Left forelimb (tissue), 1 donor: ENCODE measurements at regions not wholly inside any gene's neighbourhood (a gene's known extent, or its start where the extent isn't known, plus 50 kb on each side); places are given as distances from the start of the nearest gene placed in this dataset.
"Not testable (repeated sequence)": the region's sequence is repeated elsewhere in the genome, so short reads cannot be mapped to it uniquely, and the experiment has no call there.

Experiments
- DNase-seq: peaks from one replicate; pipeline ENCODE4 v3.0.0-alpha.2; 2018; ENCODE audit warnings: low spot score

DNA sequence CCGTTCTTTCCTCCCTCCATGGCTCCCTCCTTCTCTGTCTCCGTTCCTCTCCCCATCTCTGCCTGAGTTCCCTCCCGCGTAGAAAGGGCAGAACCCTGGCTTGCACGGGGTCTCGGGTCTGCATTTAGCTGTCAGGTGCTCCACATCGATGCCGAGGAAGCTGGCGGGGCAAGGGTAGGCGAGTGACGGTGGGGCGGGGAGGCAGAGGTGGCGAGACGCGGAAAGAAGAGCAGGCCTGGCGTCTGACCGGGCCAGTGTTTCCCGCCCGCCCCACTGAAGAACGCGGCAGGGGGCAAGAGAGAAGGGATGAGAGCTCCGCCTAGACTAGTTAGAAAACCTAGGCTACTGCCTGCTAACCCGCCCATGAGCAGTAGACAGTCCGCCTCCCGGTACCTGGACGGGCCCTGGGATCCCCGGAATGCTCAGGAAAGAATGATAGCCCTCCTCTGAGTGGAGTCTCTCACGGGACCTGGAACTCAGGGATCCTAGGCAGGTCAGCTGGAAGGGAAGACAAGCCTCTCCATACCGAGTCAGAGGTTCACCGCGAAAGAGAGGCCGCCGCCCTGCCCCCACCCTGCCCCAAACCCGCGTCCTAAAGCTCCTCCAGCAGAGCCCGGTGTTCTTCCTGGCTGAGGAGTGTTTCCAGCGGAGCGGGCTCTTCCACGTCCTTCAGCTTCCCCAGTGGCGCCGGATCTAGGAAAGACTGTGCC, 357.9 kb upstream of the DEFB115 start:
- DNase-seq, result not testable (repeated sequence)

DNA sequence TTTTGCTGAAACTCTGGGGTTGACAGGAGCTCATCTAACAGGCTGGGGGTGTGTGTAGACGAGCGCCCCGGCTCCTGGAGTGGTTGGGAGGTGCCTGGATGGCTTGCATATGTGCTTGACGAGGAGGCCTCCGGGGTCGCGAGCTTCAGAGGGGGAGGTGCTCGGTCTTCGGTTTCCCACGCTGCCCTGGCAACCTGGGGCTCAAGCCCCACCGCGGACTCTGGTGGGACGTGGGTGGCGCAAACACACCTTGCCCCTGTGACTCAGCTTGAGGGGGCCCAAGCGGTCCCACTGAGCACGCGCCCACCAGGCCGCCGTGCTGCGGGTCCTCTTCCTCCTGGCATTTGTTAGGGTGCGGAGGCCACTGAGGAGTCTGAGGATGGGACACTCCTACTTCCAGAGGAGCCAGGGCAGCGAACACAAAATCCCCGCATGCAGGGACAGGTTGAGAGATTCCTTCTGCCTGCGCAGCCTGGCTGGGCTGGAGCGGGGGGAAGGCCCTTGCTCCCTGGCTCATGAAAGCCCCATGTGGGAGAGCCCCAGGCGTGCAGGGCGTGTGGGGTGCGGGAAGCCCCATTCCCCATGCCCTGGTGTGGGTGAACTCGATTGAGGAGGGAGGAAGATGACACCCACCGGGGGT, 357.3 kb upstream of the DEFB115 start:
- DNase-seq, result peak; percentile 44

DNA sequence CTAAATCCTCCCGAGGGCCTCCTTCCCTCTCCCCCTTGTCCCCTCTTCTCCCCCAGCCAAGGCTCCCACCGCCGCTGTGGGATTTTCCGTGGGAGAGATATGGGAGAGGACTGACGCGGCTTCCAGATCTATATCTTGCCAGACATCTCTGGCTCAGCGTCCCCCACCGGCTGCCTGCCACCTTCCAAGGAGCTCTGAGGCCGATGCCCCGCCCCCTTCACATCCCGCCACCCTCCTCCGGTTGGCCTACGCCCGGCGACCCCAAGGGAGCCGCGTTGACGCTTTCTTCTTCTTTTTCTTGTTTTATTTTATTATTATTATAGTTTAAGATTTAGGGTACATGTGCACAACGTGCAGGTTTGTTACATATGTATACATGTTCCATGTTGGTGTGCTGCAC, 352.2 kb upstream of the DEFB115 start:
- not testable (repeated sequence) for DNase-seq

DNA sequence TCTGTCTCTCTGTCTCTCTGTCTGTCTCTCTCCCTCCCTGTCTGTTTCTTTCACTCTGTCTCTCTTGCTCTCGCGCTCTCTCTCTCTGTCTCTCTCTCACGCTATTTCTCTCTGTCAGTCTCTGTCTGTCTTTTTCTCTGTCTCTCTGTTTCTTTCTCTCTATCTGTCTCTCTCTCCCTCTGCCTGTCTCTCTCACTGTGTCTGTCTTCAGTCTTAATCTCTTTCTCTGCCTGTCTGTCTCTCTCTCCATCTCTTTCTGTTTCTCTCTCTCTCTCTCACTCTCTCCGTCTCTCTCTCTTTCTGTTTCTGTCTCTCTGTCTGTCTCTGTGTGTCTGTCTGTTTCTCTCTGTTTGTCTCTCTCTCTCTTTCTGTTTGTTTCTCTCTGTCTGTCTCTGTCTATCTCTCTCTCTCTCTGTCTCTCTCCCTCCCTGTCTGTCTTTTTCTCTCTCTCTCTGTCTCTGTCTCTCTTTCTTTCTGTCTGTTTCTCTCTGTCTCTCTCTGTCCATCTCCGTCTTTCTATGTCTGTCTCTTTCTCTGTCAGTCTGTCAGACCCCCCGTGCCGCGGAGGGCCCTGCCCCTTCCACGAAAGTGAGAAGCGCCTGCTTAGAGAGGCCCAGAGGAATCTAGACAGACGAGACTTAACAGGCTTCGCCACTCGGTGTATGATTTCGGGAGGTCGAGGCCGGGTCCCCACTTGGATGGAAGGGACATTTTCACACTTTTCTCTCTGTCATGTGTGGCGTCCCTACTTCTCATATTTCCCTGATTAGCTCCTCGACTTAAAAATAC, 346.3 kb upstream of the DEFB115 start:
- no peak for DNase-seq

DNA sequence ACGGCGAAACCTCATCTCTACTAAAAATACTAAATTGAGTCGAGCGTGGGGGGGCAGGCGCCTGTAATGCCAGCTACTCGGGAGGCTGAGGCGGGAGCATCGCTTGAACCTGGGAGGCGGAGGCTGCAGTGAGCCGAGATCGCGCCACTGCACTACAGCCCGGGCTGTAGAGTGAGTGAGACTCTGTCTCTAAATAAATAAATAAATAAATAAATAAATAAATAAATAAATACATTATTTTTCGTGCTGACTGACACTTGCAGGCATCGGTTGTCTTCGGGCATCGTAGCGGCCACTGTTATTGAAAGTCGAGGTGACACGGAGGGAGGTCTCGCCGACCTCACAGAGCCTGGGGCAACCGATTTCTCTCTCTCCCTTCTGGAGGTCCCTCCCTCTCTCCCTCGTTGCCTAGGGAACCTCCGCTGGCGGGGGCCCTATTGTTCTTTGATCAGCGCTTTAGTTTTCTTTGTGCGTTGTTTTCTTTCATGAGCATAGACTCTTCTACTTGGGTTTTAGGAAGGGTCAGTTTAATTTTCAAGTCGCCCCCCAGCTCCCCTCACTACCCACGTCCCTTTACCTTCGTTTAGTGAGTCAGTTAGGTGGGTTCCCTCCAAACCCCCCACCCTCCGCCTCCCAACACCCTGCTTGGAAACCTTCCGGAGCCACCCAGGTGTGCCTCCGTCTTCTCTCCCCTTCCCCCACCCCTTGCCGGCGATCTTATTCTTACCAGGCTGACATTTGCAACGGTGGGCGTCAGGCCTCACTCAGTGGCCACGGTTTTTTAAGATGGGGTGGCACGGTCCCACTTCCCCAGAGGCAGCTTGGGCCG, 345.4 kb upstream of the DEFB115 start:
- peak; percentile 34 for DNase-seq

DNA sequence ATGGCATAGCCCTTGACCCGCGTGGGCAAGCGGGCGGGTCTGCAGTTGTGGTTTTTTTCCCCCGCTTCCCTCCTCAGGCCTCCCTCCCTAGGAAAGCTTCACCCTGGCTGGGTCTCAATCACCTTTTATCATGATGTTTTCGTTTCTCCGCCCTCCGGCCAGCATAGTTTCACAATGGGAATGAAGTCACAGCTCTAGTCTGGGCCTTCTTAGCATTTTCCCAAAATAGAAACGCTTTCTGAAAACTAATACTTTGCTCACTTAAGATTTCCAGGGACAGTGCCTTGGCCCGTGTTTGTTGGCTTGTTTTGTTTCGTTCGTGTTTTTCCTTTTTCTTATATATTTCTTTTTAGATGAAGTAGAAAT, 344.8 kb upstream of the DEFB115 start:
- DNase-seq, result not testable (repeated sequence)

DNA sequence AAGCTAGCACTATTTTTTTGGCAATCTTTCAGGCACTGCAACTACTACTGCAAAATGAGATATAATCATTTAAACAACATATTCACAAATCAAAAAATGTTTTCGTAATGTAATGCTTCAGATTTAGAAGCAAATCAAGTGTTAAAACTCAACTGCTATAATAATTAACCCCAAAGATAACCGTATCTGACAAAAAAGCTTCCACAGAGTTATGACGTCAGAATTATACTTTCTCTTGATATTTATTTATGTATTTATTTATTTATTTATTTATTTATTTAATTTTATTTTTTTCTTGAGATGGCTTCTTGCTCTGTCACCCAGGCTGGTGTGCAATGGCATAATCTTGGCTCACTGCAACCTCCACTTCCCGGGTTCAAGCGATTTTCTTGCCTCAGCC, 341.1 kb upstream of the DEFB115 start:
- DNase-seq, result not testable (repeated sequence)

DNA sequence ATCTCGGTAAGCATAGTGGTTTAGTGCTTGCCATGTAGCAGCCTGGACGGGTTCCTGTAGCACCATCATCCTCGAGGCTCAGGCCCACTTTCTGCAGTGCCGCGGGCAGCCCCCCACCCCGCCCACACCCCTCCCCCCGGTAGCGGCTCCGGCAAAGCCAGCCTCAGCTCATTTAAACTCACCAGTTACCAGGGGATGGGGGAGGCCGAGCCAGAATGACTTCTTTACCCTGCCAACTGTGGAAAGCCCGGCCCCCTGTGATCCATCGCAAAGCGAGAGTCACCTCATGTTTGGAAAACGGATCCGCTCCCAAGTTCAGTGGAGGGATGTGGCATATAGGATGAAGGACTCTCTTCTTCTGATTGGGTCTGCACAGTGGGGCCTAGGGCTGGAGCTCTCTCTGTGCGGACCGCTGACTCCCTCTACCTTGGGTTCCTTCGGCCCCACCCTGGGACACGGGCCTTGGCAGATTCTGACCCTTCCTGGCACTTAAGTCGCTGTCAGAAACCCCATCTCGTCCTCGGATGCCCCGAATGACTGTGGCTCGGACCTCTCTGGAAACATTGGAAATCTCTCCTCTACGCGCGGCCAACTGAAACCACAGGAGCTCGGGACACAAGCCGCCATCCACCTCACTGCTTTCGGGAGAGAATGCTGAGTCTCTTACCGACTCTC, 337.8 kb upstream of the DEFB115 start:
- DNase-seq, result peak; percentile 37

DNA sequence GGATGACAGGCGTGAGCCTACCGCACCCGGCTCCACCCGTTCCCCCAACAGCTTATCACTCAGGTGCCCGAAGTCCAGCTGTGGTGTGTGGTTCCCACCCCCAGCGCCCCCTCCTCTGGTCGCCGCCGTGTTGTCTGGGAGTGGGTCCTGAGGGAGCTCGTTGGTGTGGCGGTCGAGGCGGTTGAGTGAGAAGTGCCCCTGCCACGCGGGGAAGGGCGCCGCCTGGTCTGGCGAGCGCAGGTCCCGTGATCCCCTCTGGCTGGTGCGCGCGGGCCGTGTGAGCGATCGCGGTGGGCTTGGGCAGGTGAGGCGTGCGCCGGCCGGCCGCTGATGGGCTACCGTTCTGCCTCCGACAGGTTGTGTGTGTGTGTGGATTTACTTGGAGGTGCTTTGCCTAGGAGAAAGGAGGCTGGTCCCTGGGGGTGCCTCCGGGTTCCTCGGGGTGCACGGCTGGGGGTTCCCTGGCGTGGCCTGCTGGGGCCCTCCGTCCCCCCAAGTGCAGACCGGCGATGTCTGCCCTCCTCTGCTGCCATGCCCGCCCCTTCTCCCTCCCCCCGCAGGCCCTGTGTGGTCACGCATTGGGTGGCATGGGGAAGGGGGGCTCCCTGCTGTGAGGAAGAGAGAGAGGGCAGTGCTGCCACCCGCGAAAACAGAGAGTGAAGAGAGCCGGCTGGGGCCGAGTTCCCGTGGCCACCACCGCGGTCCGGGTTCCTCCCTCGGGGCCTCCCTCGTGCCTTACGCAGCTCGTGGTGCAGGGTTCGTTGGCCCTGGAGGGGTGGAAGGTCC, 336.0 kb upstream of the DEFB115 start:
- DNase-seq, result no peak

DNA sequence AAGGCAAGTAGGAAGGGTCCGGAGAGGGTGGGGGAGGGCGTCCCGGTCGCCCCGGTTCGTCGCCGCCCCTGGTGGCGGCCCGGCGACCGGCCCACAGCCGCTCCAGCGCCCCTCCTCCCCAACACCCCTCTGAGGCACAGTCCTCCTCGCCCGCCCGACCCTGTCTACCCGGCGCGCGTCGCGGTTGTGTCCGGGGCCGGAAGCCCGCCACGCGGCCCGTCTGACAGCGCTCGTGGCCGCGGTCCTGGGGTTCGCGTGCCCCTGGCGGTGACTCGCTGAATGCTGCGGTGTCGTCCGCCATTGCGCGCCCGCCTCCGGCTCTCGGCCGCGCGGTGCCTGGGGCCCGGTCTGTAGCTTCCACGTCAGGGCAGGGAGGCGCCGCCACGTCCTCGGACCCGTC, 335.3 kb upstream of the DEFB115 start:
- no peak for DNase-seq

DNA sequence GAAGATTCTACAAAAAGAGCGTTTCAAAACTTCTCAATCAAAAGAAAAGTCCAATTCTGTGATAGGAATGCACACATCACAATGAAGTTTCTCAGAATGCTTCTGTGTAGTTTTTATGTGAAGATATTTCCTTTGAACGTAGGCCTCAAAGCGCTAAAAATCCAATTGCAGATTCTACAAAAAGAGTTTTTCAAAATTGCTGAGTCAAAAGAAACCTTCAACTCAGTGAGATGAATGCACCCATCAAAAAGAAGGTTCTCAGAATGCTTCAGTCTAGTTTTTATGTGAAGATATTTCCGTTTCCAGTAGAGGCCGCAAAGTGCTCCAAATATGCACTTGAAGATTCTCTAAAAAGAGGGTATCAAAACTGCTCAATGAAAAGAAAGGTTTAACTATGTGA, 319.7 kb upstream of the DEFB115 start:
- no peak for DNase-seq

DNA sequence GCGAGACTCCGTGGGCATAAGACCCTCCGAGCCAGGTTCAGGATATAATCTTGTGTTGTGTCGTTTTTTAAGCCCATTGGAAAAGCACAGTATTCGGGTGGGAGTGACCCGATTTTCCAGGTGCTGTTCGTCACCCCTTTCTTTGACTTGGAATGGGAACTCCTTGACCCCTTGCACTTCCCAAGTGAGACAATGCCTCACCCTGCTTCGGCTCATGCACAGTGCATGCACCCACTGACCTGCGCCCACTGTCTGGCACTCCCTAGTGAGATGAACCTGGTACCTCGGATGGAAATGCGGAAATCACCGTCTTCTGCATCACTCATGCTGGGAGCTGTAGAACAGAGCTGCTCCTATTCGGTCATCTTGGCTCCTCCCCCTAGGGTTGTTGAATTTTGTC, 307.7 kb upstream of the DEFB115 start:
- peak; percentile 51 for DNase-seq

DNA sequence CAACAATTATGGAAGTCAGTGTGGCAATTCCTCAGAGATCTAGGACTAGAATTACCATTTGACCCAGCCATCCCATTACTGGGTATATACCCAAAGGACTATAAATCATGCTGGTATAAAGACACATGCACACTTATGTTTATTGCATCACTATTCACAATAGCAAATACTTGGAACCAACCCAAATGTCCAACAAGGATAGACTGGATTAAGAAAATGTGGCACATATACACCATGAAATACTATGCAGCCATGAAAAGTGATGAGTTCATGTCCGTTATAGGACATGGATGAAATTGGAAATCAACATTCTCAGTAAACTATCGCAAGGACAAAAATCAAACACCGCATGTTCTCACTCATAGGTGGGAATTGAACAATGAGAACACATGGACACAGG, 306.4 kb upstream of the DEFB115 start:
- not testable (repeated sequence) for DNase-seq

DNA sequence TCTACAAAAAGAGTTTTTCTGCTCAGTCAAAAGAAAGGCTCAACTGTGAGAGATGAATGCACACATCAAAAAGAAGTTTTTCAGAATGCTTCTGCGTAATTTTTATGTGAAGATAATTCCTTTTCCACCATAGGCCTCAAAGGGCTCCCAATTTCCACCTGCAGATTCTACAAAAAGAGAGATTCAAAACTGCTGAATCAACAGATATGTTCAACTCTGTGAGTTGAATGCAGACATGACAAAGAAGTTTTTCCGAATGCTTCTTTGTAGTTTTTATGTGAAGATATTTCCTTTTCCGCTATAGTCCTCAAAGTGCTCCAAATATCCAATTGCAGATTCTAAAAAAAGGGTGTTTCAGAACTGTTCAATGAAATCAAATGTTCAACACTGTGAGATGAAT, 300.8 kb upstream of the DEFB115 start:
- not testable (repeated sequence) for DNase-seq

DNA sequence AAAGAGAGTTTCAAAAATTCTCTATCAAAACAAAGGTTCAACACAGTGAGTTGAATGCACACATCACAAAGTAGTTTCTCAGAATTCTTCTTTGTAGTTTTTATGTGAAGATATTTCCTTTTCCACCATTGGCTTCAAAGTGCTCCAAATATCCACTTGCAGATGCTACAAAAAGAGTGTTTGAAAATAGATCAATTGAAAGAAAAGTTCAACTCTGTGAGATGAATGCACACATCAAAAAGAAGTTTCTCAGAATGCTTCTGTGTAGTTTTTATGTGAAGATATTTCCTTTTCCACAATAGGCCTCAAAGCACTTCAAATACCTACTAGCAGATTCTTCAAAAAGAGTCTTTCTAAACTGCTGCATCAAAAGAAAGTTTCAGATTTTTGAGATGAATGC, 298.3 kb upstream of the DEFB115 start:
- not testable (repeated sequence) for DNase-seq

DNA sequence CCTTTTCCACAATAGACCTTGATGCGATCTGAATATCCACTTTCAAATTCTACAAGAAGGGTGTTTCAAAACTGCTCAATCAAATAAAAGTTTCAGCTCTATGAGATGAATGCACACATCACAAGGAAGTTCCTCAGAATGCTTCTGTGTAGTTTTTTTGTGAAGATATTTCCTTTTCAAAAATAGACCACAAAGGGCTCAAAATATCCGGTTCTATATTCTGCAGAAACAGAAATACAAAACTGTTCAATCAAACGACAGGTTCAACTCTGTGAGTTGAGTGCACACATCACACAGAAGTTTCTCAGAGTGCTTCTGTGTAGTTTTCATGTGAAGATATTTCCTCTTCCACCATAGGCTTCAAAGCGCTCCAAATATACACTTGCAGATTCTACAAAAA, 293.9 kb upstream of the DEFB115 start:
- DNase-seq, result no peak

DNA sequence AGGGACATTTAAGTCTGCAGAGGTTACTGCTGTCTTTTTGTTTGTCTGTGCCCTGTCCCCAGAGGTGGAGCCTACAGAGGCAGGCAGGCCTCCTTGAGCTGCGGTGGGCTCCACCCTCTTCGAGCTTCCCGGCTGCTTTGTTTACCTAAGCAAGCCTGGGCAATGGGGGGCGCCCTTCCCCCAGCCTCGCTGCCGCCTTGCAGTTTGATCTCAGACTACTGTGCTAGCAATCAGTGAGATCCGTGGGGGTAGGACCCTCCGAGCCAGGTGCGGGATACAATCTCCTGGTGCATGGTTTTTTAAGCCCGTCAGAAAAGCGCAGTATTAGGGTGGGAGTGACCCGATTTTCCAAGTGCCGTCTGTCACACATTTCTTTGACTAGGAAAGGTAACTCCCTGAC, 281.6 kb upstream of the DEFB115 start:
- DNase-seq, result not testable (repeated sequence)

DNA sequence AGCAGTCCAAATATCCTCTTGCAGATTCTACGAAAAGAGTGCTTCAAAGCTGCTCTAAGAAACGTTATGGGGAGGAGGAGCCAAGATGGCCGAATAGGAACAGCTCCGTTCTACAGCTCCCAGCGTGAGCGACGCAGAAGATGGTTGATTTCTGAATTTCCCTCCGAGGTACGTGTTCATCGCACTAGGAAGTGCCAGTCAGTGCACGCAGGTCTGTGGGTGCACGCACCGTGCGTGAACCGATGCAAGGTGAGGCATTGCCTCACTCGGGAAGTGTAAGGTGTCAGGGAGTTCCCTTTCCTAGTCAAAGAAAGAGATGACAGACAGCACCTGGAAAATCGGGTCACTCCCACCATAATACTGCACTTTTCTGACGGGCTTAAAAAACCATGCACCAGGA, 272.1 kb upstream of the DEFB115 start:
- DNase-seq, result no peak
